ENCODE measurements at regions not wholly inside any gene's neighbourhood (a gene's known extent, or its start where the extent isn't known, plus 50 kb on each side); places are given as distances from the start of the nearest gene placed in this dataset.

GRCh38 chr6:78525976-78526375 is 341.4 kb upstream of the IRAK1BP1 start:
- no peaks in the 10 kb centered on the region for H3K27me3 ChIP-seq (ENCODE audit: insufficient read depth, low read depth)

GRCh38 chr6:78526432-78526831 is 340.9 kb upstream of the IRAK1BP1 start:
- Histone ChIP-seq H3K27ac (no peak overlapping the region), H2AFZ (ENCODE audit: low read depth) (no peak overlapping the region), H3K36me3 (ENCODE audit: insufficient read depth) (no peaks in the 10 kb centered on the region), H3K27me3 (ENCODE audit: insufficient read depth, low read depth) (no peaks in the 10 kb centered on the region), H3K4me1 (ENCODE audit: low read depth, poor library complexity, severe bottlenecking) (no peaks in the 10 kb centered on the region), H3K9ac (no peak overlapping the region), H3K79me2 (ENCODE audit: insufficient read depth, low read depth) (no peaks in the 10 kb centered on the region), H3K4me3 (IDR thresholded peaks at IDR 0.05; ENCODE audit: insufficient read depth, low read depth, low read length) (no peak overlapping the region), H3K4me2 (no peak overlapping the region), H4K20me1 (ENCODE audit: insufficient read depth) (no peaks in the 10 kb centered on the region)
- TF ChIP-seq CTCF (conservative IDR thresholded peaks at IDR 0.05; ENCODE audit: low read depth, low read length) = no peak

More at GRCh38 chr6:78525976-78526375, 341.4 kb upstream of the IRAK1BP1 start:
- H3K4me3 ChIP-seq (IDR thresholded peaks at IDR 0.05; ENCODE audit: insufficient read depth, low read depth, low read length) = no peak overlapping the region
- H3K4me2 ChIP-seq = no peak overlapping the region
- H3K79me2 ChIP-seq (ENCODE audit: insufficient read depth, low read depth) = no peaks in the 10 kb centered on the region
- no peak overlapping the region for H2AFZ ChIP-seq (ENCODE audit: low read depth)
- no peak overlapping the region for H3K27ac ChIP-seq
- H3K9ac ChIP-seq = no peak overlapping the region
- H4K20me1 ChIP-seq (ENCODE audit: insufficient read depth) = no peaks in the 10 kb centered on the region
- H3K36me3 ChIP-seq (ENCODE audit: insufficient read depth) = no peaks in the 10 kb centered on the region
- no peak for TF ChIP-seq CTCF (conservative IDR thresholded peaks at IDR 0.05; ENCODE audit: low read depth, low read length)
- no peaks in the 10 kb centered on the region for H3K4me1 ChIP-seq (ENCODE audit: low read depth, poor library complexity, severe bottlenecking)

- TF ChIP-seq CTCF (conservative IDR thresholded peaks at IDR 0.05; ENCODE audit: low read depth, low read length) = no peak
- Histone ChIP-seq H3K9ac (no peak overlapping the region), H3K4me2 (no peak overlapping the region), H2AFZ (ENCODE audit: low read depth) (no peak overlapping the region), H3K79me2 (ENCODE audit: insufficient read depth, low read depth) (no peaks in the 10 kb centered on the region), H3K36me3 (ENCODE audit: insufficient read depth) (no peaks in the 10 kb centered on the region), H3K27me3 (ENCODE audit: insufficient read depth, low read depth) (no peaks in the 10 kb centered on the region), H4K20me1 (ENCODE audit: insufficient read depth) (no peaks in the 10 kb centered on the region), H3K27ac (no peak overlapping the region), H3K4me3 (IDR thresholded peaks at IDR 0.05; ENCODE audit: insufficient read depth, low read depth, low read length) (no peak overlapping the region), H3K4me1 (ENCODE audit: low read depth, poor library complexity, severe bottlenecking) (no peaks in the 10 kb centered on the region)
These were observed 338.4 kb upstream of the IRAK1BP1 start for GRCh38 chr6:78528926-78529325.

GRCh38 chr6:78530208-78530607 is 337.1 kb upstream of the IRAK1BP1 start:
- Histone ChIP-seq H3K4me2 (no peak overlapping the region), H3K4me3 (IDR thresholded peaks at IDR 0.05; ENCODE audit: insufficient read depth, low read depth, low read length) (no peak overlapping the region), H2AFZ (ENCODE audit: low read depth) (no peak overlapping the region), H4K20me1 (ENCODE audit: insufficient read depth) (no peaks in the 10 kb centered on the region), H3K4me1 (ENCODE audit: low read depth, poor library complexity, severe bottlenecking) (no peaks in the 10 kb centered on the region), H3K79me2 (ENCODE audit: insufficient read depth, low read depth) (no peaks in the 10 kb centered on the region), H3K27me3 (ENCODE audit: insufficient read depth, low read depth) (no peaks in the 10 kb centered on the region), H3K36me3 (ENCODE audit: insufficient read depth) (no peaks in the 10 kb centered on the region), H3K27ac (no peak overlapping the region), H3K9ac (no peak overlapping the region)
- TF ChIP-seq CTCF (conservative IDR thresholded peaks at IDR 0.05; ENCODE audit: low read depth, low read length) = no peak

Data from KMS-11 (cell line).